Activated CD4-positive, alpha-beta memory T cell treated with anti-CD3 and anti-CD28 coated beads, Interleukin-2, amount 10 ng/mL, durations not matched to agents 7 days and 5 days (primary cell): ENCODE measurements at regions not wholly inside any gene's neighbourhood (a gene's known extent, or its start where the extent isn't known, plus 50 kb on each side); places are given as distances from the start of the nearest gene placed in this dataset.

ENCODE experiments used
- CTCF ChIA-PET: fragments of 350-600 bp; sonication (Branson Sonifier 250); formaldehyde crosslinking; loops from one replicate; lab custom pipeline; 2021; ENCODE audit warnings: antibody characterized with exemption, inconsistent platforms; lab: Charles Lee
- POLR2A ChIA-PET: fragments of 350-600 bp; sonication (Branson Sonifier 250); formaldehyde crosslinking; loops from one replicate; lab custom pipeline; 2021; ENCODE audit warnings: antibody characterized with exemption; lab: Charles Lee
- DNase-seq: peaks from one replicate; pipeline ENCODE4 v3.0.0-alpha.2; 2020
- H3K27ac Mint-ChIP-seq: one replicate; pipeline ENCODE4 v1.8.0; 2021; ENCODE audit warnings: mild to moderate bottlenecking, mixed read lengths
- H3K27me3 Mint-ChIP-seq: one replicate; pipeline ENCODE4 v1.8.0; 2021; ENCODE audit warnings: mixed read lengths
- H3K36me3 Mint-ChIP-seq: one replicate; pipeline ENCODE4 v1.8.0; 2021; ENCODE audit warnings: low read depth, mixed read lengths
- H3K4me1 Mint-ChIP-seq: one replicate; pipeline ENCODE4 v1.8.0; 2021; ENCODE audit warnings: mixed read lengths
- H3K4me3 Mint-ChIP-seq: one replicate; pipeline ENCODE4 v1.8.0; 2021; ENCODE audit warnings: mild to moderate bottlenecking, mixed read lengths
- H3K9me3 Mint-ChIP-seq: one replicate; pipeline ENCODE4 v1.8.0; 2021; ENCODE audit warnings: mixed read lengths

DNA sequence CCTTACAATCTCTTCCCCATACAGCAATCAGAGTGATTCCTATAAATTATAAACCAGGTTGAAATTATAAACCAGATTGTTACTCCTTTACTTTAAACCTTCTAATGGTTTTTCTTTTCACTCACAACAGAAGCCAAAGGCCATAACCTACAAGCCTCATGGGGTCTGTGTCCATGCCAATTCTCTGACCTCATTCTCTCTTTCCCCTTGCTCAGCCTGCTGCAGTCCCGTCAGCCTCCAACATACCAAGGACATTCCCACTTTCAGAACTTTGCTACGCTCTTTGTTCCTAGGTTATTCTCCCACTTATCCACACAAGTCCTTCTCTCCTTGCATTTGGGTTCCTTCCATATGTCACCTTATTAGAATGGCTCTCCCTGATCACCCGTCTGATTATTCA lies 277.9 kb upstream of the TCF21 start:
- Mint-ChIP-seq H3K9me3 (no peaks in the 10 kb centered on the region), H3K4me1 (no peaks in the 10 kb centered on the region), H3K27ac (no peak overlapping the region), H3K36me3 (no peaks in the 10 kb centered on the region), H3K27me3 (no peaks in the 10 kb centered on the region), H3K4me3 (no peak overlapping the region)
- ChIA-PET POLR2A (no interaction called here), CTCF (interaction anchor here (0.6 kb wide), 1 partner anchor 58 kb away, joined by 3 read pairs; no protein-coding TSS in a partner anchor)
- no peak for DNase-seq

DNA sequence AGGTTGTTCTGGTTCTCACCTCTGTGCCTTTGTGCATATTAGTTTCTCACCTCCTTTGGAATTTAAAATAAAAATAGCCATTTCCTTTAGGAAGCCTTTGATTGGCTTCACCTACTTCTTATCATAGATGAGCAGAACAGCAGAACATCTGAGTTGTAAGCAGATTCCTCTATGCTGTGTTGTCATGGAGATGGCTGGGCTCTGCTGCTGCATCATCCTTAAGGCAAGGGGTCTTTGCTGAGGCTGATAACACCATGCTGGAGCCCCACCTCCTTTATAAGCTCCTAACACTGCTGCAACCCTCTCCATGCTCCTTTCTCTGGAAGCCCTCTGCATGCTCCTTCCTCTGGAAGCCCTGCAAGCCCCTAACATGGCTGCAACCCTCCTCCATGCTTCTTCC lies 276.5 kb upstream of the TCF21 start:
- no peak overlapping the region for H3K27ac Mint-ChIP-seq
- CTCF ChIA-PET, result no interaction called here
- no peak for DNase-seq

DNA sequence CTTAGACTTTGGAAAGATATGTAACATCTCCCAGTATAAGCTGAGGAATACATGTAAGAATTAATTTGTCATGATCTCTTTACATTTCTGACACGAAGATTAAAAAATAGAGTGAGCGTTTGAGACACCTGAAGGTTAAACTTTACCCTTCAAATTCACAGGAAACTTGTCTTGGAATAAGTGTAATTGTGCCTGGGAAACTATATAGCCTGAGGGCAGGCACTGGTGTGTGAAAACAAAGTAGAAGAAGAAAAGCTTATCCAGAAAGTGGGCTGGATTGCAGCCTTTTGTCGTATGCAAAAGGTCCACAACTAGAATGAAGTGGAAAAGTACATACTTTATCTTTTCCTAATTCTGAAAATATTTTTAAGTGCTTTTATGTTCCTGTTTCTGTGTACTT lies 275.7 kb upstream of the TCF21 start:
- H3K36me3 Mint-ChIP-seq, result no peaks in the 10 kb centered on the region
- DNase-seq, result no peak
- no peaks in the 10 kb centered on the region for H3K9me3 Mint-ChIP-seq
- no peak overlapping the region for H3K27ac Mint-ChIP-seq
- H3K4me3 Mint-ChIP-seq, result no peak overlapping the region
- H3K27me3 Mint-ChIP-seq, result no peaks in the 10 kb centered on the region
- H3K4me1 Mint-ChIP-seq, result no peaks in the 10 kb centered on the region
- POLR2A ChIA-PET, result interaction anchor here (0.6 kb wide), 1 partner anchor 181 kb away, joined by 3 read pairs; no protein-coding TSS in a partner anchor
- CTCF ChIA-PET, result no interaction called here

More for the DNA sequence above, 276.5 kb upstream of the TCF21 start:
- Mint-ChIP-seq H3K4me1 (no peaks in the 10 kb centered on the region), H3K4me3 (no peak overlapping the region), H3K27me3 (no peaks in the 10 kb centered on the region), H3K36me3 (no peaks in the 10 kb centered on the region), H3K9me3 (no peaks in the 10 kb centered on the region)
- POLR2A ChIA-PET, result interaction anchor here (0.6 kb wide), 1 partner anchor 180 kb away, joined by 3 read pairs; no protein-coding TSS in a partner anchor

DNA sequence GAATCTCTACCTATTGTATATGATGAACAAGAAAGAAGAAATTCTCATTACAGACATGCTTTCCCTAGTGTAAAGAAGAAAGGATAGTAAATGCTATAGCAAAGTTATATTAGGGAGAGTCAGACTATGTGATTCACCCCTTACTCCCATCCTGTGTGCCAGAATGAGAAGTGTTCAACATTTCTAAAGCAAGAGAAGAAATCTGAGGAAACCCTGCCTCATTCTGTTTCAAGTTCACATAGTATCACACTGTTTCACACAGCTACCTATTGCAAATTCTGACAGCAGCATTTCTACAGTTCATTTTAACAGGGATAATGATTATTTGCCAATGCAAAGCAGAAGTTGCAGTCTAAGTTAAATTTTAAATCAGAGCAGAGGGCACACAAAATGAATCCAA lies 267.2 kb upstream of the TCF21 start:
- Mint-ChIP-seq H3K36me3 (no peaks in the 10 kb centered on the region), H3K4me3 (no peak overlapping the region), H3K27ac (no peak overlapping the region), H3K4me1 (no peaks in the 10 kb centered on the region), H3K9me3 (no peaks in the 10 kb centered on the region), H3K27me3 (no peaks in the 10 kb centered on the region)
- ChIA-PET POLR2A (no interaction called here), CTCF (no interaction called here)
- no peak for DNase-seq

DNA sequence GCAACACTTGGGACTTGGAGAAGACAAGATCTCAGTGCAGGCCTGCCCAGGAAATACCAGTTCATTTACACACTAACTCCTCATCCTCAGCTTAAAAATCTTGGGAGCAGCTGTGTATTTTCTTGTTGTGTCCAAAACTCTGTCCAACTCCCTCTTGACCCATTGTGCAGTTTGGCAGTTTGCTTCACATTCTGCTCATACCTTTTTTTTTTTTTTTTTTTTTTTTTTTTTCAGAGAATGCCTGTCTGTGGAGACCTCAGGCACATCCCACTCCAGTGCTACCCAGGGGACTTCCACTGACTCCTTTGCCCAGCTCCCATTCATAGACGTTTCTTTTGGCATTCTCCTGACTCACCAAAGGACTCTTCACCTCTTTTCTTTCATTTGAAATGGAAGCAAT lies 265.8 kb upstream of the TCF21 start:
- CTCF ChIA-PET, result no interaction called here
- Mint-ChIP-seq H3K27me3 (no peaks in the 10 kb centered on the region), H3K4me3 (no peak overlapping the region), H3K36me3 (no peaks in the 10 kb centered on the region), H3K27ac (no peak overlapping the region), H3K4me1 (no peaks in the 10 kb centered on the region), H3K9me3 (no peaks in the 10 kb centered on the region)
- DNase-seq, result no peak
- POLR2A ChIA-PET, result no interaction called here

DNA sequence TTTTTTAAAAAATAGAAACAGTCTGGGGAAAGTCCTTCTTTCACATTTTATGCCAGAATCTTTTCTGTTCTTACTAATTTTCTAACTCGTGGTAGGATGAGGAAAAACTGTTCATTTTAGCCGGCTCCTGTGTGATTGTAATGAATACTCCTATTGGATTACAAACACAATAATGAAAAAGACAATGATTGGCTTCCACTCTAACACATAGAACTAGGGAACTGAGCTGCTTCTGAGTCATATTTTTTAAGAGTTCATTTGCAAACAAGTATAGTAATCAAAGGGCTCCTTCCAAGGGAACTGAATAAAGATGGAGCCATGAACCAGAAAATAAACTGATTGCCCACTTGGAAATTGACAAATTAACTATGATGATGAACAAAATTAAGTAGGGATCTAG lies 265.3 kb upstream of the TCF21 start:
- no peak overlapping the region for H3K4me3 Mint-ChIP-seq
- no peaks in the 10 kb centered on the region for H3K9me3 Mint-ChIP-seq
- H3K27ac Mint-ChIP-seq, result no peak overlapping the region

DNA sequence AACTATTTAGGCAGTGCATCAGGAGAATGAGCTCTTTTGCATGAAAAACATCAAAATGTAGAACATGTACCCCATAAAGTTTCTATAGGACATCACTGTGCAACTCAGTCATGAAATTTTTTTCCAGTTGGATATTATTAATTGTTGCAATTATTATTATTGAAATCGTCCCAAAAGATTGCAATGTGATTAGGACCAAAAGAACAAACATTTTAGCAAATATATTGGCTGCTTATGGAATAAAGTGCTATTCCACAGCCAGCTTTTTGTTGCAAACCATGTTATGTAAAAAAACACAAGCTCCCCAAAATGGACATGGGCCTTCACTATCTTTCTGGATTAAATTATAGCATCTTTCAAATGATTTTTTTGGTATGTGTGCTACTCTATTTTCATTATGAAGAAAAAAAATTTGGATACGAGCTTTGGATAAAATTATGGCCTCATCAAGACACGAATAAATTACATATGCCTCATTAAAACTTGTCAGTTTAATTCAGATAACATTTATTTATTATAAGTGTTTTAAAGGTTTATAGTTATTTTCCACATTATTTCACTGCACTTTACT lies 262.7 kb upstream of the TCF21 start:
- H3K36me3 Mint-ChIP-seq, result no peaks in the 10 kb centered on the region
- no peak overlapping the region for H3K27ac Mint-ChIP-seq
- no peak for DNase-seq
- ChIA-PET CTCF (no interaction called here), POLR2A (no interaction called here)
- H3K9me3 Mint-ChIP-seq, result no peaks in the 10 kb centered on the region
- no peaks in the 10 kb centered on the region for H3K27me3 Mint-ChIP-seq
- H3K4me1 Mint-ChIP-seq, result no peaks in the 10 kb centered on the region
- H3K4me3 Mint-ChIP-seq, result no peak overlapping the region

More for the DNA sequence above, 265.3 kb upstream of the TCF21 start:
- Mint-ChIP-seq H3K27me3 (no peaks in the 10 kb centered on the region), H3K4me1 (no peaks in the 10 kb centered on the region), H3K36me3 (no peaks in the 10 kb centered on the region)
- DNase-seq, result no peak
- ChIA-PET POLR2A (no interaction called here), CTCF (no interaction called here)

DNA sequence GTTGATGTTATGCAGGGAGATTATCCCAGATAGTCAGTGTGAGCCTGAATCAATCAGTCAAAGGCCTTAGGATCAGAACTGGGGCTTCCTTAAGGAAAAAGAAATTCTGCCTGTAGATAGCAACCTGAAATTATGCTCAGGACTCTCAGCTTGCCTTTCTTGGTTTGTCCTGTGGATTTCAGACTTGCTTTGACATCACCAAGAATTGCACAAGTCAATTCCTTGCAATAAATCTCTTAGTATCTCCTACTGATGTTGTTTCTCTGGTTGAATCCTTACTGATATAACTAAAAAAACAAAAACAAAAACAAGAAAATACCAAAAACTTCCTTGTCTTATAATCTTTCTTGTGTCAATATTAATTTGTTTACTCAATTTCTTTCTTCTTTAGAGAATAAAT lies 258.9 kb upstream of the TCF21 start:
- CTCF ChIA-PET, result no interaction called here
- Mint-ChIP-seq H3K4me1 (no peaks in the 10 kb centered on the region), H3K9me3 (no peaks in the 10 kb centered on the region), H3K36me3 (no peaks in the 10 kb centered on the region), H3K27me3 (no peaks in the 10 kb centered on the region), H3K27ac (no peak overlapping the region), H3K4me3 (no peak overlapping the region)
- POLR2A ChIA-PET, result no interaction called here
- DNase-seq, result no peak

DNA sequence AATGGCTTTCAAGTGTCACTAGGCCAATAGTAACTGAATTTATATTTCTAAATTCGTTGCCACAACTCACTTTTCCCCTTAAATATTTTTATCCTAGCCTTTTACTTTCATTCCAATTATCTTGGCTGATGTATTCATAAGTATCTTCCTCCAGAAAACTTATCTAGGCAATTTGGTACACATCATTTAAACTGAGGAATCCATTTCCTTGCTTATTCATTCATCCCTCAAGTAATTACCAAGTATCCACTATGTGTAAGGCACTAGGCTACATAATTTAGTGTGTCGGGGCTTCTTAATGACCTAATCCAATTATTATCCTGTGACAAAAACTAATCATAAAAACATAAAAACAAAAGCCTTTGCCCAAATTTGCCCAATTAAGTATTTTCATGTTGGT lies 258.3 kb upstream of the TCF21 start:
- Mint-ChIP-seq H3K4me3 (no peak overlapping the region), H3K36me3 (no peaks in the 10 kb centered on the region), H3K27ac (no peak overlapping the region), H3K27me3 (no peaks in the 10 kb centered on the region), H3K9me3 (no peaks in the 10 kb centered on the region), H3K4me1 (no peaks in the 10 kb centered on the region)
- ChIA-PET POLR2A (no interaction called here), CTCF (no interaction called here)
- DNase-seq, result no peak

DNA sequence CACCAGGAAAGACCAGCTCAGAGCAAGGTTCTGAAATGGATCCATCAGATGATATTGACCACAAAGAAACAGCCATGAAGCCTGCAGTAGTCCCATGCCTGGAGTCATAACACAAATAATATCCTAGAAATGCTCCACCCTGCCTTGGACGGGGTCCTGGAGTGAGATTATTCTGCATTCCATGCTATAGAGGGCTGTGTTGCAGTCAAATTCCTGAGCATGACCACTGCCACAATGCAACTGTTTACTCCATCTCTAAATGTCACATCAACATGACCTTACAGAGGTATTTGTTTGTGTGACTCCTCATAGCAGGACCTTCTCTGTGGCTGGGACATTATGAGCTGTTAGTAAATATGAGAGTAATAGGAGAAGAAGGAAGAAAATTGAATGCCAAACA lies 257.5 kb upstream of the TCF21 start:
- H3K9me3 Mint-ChIP-seq, result no peaks in the 10 kb centered on the region
- H3K4me3 Mint-ChIP-seq, result no peak overlapping the region
- ChIA-PET POLR2A (no interaction called here), CTCF (no interaction called here)
- DNase-seq, result no peak
- H3K4me1 Mint-ChIP-seq, result no peaks in the 10 kb centered on the region
- no peak overlapping the region for H3K27ac Mint-ChIP-seq
- no peaks in the 10 kb centered on the region for H3K36me3 Mint-ChIP-seq
- no peaks in the 10 kb centered on the region for H3K27me3 Mint-ChIP-seq

DNA sequence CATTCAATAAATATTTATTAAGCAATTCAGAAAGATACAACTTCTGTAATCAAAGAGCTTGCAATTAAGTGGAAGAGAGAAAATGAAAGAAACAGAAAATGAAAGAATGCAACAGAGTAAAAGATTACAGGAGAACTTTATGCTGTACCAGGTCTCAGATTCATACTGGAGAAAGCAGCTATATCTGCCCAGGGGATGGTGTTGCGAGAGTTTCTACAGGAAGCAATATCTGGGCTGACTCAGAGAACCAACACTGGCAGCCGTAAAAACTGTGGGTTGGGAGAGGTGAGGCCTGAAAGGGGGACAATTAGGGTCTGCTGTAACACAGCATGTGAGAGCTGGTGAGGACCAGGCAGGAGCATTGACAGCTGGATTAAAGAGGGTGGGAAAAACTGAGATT lies 256.7 kb upstream of the TCF21 start:
- ChIA-PET POLR2A (no interaction called here), CTCF (no interaction called here)
- Mint-ChIP-seq H3K36me3 (no peaks in the 10 kb centered on the region), H3K27ac (no peak overlapping the region), H3K27me3 (no peaks in the 10 kb centered on the region), H3K4me1 (no peaks in the 10 kb centered on the region), H3K9me3 (no peaks in the 10 kb centered on the region), H3K4me3 (no peak overlapping the region)
- no peak for DNase-seq

DNA sequence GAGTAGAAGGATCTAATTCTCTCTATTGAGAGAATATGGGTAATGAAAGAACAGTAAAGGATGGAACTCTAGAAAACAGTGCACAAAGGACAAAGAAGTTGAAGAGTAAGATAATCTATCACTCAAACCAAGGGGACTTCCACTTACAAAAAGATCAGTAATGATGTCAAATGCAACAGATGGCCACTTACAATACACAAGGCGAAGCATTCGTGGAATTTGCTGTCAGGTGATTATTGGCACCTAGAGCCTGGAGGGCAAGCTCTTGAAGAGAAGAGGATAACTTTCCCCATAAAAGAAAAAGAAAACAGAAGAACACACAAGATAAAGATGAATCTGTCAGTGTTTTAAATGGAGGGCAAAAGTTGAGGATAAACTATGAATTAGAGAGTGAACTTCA lies 256.0 kb upstream of the TCF21 start:
- CTCF ChIA-PET, result no interaction called here
- Mint-ChIP-seq H3K9me3 (no peaks in the 10 kb centered on the region), H3K4me3 (no peak overlapping the region), H3K36me3 (no peaks in the 10 kb centered on the region), H3K4me1 (no peaks in the 10 kb centered on the region), H3K27ac (no peak overlapping the region), H3K27me3 (no peaks in the 10 kb centered on the region)
- POLR2A ChIA-PET, result no interaction called here
- no peak for DNase-seq

DNA sequence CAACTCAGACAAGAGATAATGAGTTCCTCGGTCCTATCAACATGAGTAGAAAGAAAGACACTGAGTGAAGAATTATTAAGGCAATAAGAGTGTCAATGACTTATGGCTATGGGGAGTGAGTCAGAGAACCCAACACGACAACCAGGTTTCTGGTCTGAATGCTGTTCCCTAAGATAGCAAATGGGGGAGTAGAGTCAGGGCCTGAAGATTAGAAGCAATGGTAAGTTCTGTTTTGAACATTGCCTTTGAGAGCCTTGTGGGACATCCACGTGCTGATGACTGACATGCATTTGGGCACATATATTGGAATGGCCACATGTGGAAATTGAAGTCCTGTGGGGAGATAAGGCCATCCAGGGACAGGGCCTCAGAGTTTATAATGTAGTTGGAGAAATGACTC lies 254.4 kb upstream of the TCF21 start:
- Mint-ChIP-seq H3K27me3 (no peaks in the 10 kb centered on the region), H3K27ac (no peak overlapping the region), H3K4me3 (no peak overlapping the region), H3K36me3 (no peaks in the 10 kb centered on the region), H3K4me1 (no peaks in the 10 kb centered on the region), H3K9me3 (no peaks in the 10 kb centered on the region)
- no peak for DNase-seq
- CTCF ChIA-PET, result no interaction called here
- POLR2A ChIA-PET, result no interaction called here

DNA sequence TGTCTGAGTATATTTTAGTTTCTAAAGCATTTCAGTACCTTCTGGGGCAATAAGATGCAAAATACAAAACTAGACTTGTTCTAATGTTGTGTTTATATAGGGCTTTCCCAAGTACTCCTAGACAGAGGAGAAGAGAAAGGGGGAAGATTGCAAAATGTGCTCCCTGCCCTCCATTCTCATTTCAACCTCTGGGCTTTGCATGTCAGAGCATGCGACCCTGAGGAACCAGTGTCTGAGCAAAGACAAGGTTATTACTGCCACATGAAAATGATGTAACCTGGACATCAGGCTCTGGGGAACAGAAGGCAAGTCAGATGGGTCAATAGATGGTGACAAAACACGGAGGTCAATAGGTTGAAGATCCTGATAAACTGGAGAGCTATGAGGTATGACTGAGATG lies 253.5 kb upstream of the TCF21 start:
- Mint-ChIP-seq H3K27ac (no peak overlapping the region), H3K4me3 (no peak overlapping the region), H3K36me3 (no peaks in the 10 kb centered on the region), H3K4me1 (no peaks in the 10 kb centered on the region), H3K27me3 (no peaks in the 10 kb centered on the region), H3K9me3 (no peaks in the 10 kb centered on the region)
- POLR2A ChIA-PET, result no interaction called here
- DNase-seq, result no peak
- CTCF ChIA-PET, result no interaction called here
